Thyroid gland (tissue), 4 donors: ENCODE measurements at regions not wholly inside any gene's neighbourhood (a gene's known extent, or its start where the extent isn't known, plus 50 kb on each side); places are given as distances from the start of the nearest gene placed in this dataset.
"Not testable (repeated sequence)": the region's sequence is repeated elsewhere in the genome, so short reads cannot be mapped to it uniquely, and the experiment has no call there.

Experiments
- CTCF ChIP-seq, 6 experiments: fragments of 200-600 bp in 3 of 6; fragments of 450-650 bp in 3 of 6; sonication (generic) in 3 of 6; IDR thresholded peaks; one replicate each; pipeline ENCODE4 v1.5.1; 2016 to 2019; ENCODE audit warnings: antibody characterized with exemption in 6 of 6, mild to moderate bottlenecking in 2 of 6, inconsistent platforms in 1 of 6, moderate library complexity in 1 of 6
- POLR2A ChIP-seq, 2 donors: fragments of 450-650 bp; IDR thresholded peaks; one replicate each; pipeline ENCODE4 v1.6.1; 2017; ENCODE audit warnings: antibody characterized with exemption in 2 of 2, mild to moderate bottlenecking in 2 of 2, moderate library complexity in 1 of 2

- TF ChIP-seq CTCF, POLR2A (IDR thresholded peaks at IDR 0.05): not testable (repeated sequence)
Observed at GRCh38 chr20:30675988-30676564, 581.4 kb upstream of the DEFB115 start.
